ENCODE measurements at regions not wholly inside any gene's neighbourhood (a gene's known extent, or its start where the extent isn't known, plus 50 kb on each side); places are given as distances from the start of the nearest gene placed in this dataset.

GRCh38 chr9:21690561-21690960, 111.9 kb upstream of the MTAP start:
- TF ChIP-seq CTCF (conservative IDR thresholded peaks at IDR 0.05; ENCODE audit: low read depth, low read length), result no peak
- no peak for TF ChIP-seq EZH2 (IDR thresholded peaks at IDR 0.05; ENCODE audit: low read length, unreplicated experiment)

Data from PC-3 (cell line).